Hematopoietic multipotent progenitor cell treated with erythropoietin and hydrocortisone succinate and interleukin-3 and kit ligand, for 15 days (in vitro differentiated cells): ENCODE measurements at regions not wholly inside any gene's neighbourhood (a gene's known extent, or its start where the extent isn't known, plus 50 kb on each side); places are given as distances from the start of the nearest gene placed in this dataset.

ENCODE experiments used
- DNase-seq: peaks from one replicate; pipeline ENCODE4 v3.0.0-alpha.2; 2015; ENCODE audit warnings: low spot score

GRCh38 chr5:74954919-74955318, 88.7 kb upstream of the FAM169A start:
- DNase-seq: no peak

GRCh38 chr5:74953937-74954720, 87.9 kb upstream of the FAM169A start:
- DNase-seq: no peak

- no peak for DNase-seq
Observed at GRCh38 chr5:74953554-74953936, 87.4 kb upstream of the FAM169A start.

GRCh38 chr5:74952406-74952805, 86.2 kb upstream of the FAM169A start:
- no peak for DNase-seq

DNA sequence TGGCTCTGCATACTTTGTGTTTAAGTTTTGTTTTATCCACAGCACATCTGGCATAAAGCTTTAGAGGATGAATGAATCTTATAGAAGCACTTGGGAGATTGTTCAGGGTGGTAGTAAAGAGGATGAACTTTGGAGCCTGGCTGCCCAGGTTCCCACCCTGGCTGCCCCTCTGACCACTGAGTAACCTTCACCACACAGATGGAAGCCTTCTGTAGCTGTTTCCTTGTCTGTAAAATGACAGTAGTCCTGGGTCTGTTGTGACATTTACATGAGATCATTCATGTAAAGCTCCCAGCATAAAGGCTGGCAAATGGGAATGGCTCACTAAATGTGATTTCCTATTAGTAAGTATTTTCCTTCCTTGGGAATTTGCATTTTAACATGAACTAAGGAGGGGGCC, 85.7 kb upstream of the FAM169A start:
- no peak for DNase-seq

DNA sequence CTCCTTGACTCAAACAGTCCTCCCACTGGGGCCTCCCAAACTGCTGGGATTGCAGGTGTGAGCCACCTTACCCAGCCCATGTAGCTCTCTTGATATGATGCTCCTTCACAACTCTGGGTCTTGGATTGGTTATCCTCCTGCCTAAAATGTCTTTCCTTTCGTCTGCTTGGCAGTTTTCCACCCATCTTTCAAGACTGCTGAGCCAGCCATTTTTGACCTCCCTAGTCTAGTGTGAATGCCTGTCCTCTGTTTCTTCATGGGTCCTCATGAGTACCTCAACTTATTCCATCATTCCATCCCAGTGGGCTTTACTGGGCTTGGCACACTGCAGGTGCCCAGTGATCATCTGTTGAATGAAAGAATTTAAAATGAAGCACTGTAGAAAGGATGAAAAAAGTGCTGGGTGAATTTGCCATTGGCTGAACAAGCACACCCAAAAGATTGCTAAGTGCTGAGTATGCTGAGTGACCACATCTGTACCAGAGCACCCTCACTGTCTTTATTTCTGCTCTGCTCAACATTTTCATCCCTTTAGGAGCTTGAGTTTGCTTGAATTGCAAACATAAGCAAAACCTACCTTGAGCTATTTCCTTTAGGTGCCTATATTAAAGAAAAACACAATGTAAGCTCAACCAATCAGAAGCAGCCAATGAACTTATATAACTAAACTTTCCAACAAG, 84.8 kb upstream of the FAM169A start:
- no peak for DNase-seq

DNA sequence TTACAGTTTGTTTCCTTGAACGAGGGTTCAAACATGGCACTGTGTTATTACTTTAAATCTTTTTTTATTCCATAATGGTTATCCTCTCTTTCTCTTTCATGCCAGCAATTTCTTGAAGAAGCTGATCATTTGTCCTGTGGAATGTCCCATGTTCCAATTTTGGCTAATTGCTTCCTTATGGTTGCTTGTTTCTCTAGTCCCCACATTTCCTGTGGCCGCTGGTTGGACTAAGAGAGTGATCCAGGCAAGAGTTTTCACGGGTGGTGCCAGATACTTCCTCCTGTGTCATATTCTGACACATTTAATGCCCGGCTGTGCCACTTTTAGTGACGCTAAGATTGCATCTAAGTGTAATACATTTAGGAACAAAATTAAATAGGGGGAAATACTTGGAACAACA, 83.8 kb upstream of the FAM169A start:
- no peak for DNase-seq

DNA sequence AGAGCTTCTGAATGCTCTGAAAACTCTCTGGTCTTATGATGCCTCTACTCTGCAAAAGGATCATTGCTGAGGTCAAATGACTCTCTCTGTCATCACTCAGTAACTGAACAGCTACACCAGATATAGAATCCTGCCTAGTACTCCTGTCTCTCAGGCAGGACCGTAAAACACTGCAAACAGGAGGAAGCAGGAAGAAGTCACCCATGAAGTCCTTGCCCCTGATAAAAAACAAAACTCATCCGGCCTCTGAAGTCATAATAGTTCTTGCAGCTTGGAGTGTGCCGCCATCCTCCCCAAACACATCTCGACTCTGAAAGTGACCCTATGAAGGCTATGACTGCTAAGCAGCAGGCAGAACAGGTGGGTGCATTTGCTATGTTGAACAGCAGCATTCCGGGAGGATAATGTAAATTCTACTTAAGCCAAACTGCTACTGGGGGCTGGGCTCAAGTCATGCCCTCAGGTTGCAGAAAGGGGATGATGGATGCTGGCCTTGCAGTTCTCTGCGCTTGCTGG, 81.9 kb upstream of the FAM169A start:
- no peak for DNase-seq

DNA sequence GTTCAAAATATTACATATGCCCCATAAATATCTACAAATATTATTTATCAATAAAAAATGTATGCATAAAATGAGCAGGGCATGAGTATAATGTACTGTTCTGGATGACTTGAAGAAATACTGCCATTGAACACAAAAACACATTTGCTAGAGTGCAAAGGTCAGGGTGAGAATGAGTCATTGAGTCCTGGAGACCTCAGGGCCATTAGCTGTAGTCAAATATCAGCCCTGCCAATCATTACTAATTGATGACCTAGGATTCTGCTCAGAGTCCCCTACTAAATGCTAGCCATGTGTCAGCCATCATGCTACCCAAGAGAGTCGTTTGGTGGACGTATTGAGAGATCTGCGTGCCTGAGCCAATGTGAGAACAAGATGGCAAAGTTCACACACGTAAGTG, 80.3 kb upstream of the FAM169A start:
- no peak for DNase-seq

DNA sequence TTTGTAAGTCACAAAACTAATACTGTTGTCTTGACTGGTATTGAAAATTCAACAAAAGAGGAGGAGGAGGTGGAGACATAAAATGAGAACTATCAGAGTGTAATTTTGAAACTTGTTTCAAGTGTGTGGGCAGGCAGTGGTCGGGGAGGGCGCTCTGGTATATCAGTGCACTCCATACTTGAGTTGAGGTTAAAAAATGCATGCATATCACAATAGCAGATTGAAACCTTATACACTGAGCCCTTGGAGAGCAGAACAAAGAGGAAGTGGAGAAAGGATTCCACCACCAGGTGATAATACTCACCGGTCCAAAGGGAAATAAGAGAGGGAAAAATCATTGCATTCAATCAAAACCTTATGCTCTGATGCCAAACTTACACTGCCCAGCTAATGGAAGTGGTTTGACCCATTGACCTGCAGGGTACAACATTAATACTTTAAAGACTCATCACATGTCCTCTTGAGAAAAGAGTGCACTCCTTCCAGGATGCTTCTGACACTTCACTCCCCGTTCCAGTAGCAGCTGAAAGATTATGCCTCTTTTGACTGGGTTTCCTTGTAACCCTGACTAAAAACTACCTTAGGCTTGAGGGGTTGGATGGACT, 79.5 kb upstream of the FAM169A start:
- DNase-seq: no peak

DNA sequence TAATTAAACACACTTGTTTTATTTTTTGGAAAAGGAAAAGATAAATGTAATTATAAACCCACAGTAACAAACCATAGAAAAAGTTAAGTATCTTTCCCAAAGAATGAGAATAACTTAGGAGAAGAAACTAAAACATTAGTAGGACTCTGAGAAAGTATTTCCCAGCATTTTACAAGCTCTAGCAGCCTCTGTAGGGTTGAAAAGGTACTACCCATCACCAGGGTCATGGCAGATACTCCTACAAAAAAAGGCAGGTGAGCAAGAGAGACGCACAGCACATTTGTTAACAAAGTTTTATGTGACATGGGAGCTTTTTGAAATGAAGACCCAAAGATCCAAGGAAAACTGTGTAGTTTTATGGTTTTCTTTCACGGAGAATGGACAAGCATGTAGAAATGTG, 77.7 kb upstream of the FAM169A start:
- no peak for DNase-seq

GRCh38 chr5:74942622-74943286, 76.6 kb upstream of the FAM169A start:
- DNase-seq: no peak

GRCh38 chr5:74940782-74941353, 74.7 kb upstream of the FAM169A start:
- DNase-seq: no peak

DNA sequence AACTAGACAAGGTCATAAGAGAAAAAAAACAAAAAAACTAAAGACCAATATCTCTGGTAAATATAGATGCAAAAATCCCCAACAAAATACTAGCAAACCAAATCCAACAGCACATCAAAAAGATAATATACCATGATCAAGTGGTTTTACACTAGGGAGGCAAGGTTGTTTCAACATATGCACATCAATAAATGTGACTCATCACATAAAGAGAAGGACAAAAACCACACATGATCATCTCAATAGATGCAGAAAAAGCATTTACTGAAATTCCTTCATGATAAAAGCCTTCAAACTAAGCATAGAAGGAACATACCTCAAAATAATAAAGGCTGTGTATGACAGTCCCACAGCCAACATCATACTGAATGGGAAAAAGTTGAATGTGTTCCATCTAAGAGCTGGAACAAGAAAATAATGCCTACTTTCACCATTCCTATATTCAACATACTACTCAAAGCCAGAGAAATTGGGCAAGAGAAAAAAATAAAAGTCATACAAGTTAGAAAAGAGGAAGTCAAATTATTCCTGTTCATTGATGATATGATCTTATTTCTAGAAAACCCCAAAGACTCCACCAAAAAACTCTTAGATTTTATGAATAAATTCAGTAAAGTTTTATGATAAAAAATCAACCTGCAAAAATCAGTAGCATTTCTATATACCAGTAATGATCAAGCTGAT, 72.2 kb upstream of the FAM169A start:
- DNase-seq: no peak

DNA sequence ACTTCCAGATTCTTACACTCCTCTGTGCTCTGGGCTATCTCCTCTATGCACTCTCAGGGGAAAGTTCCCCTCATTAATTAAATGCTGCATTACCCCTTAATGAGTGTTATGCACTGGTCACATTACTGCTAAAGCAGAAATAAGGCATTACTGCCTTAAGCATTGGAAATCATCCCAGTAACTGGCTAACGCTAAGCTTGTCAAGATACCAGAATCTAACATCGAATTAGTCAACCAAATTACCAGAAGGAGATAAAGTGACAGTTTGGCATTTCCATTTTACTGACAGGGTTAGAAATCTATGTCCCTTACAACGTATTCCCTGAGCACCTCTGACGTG, 69.5 kb upstream of the FAM169A start:
- no peak for DNase-seq

GRCh38 chr5:74934949-74935751, 69.0 kb upstream of the FAM169A start:
- DNase-seq: no peak

DNA sequence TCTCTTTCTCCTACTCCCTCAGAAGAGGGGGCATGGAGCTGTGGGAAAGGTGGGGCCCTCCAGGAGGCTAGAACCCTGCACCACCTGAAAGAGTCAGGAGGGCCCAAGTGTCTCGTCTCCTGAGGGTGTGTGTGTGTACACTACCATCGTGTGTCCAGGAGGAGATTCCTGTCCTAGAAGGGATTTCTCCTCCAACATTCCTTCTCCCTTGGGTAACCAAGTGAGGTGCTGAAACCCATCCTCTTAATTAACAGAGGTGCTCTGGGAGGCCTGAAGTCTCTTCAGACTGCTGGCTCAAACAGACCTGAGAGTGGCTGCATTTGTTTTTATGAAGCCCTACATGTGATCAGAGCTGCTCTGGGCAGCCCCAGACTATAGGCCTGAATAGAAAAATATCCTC, 61.1 kb upstream of the FAM169A start:
- no peak for DNase-seq

GRCh38 chr5:74919487-74919886, 53.3 kb upstream of the FAM169A start:
- DNase-seq: peak; percentile 16

- DNase-seq: no peak
Observed at GRCh38 chr5:74919041-74919440, 52.9 kb upstream of the FAM169A start.

DNA sequence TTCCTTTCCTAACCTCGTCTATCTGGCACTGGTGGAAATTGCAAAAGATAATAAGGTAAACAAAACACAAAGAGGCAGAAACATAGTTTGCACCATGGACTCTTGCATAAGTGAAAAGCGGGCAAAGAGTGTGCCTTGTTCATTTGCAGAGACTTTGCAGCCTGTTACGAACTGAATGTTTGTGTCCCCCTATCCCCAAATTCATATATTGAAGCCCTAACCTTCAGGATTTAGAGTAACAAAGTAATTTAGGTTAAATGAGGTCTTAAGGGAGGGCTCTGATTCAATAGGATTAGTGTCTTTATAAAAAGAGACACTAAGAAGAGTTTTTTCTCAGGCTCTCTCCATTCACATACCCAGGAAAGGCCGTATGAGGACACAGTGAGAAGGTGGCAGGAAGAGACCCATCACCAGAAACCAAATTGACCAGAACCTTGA, 52.1 kb upstream of the FAM169A start:
- no peak for DNase-seq
